ENCODE measurements at regions not wholly inside any gene's neighbourhood (a gene's known extent, or its start where the extent isn't known, plus 50 kb on each side); places are given as distances from the start of the nearest gene placed in this dataset.

- TF ChIP-seq CTCF (IDR thresholded peaks at IDR 0.05; ENCODE audit: low read depth, low read length, poor library complexity, severe bottlenecking) (no peak), EZH2phosphoT487 (IDR thresholded peaks at IDR 0.05; ENCODE audit: borderline replicate concordance, low read length) (no peak)
Measured at GRCh38 chr6:133774356-133774755, 114.6 kb upstream of the TCF21 start.
